Fibroblast of skin of left quadriceps (primary cell): ENCODE measurements at regions not wholly inside any gene's neighbourhood (a gene's known extent, or its start where the extent isn't known, plus 50 kb on each side); places are given as distances from the start of the nearest gene placed in this dataset.

Experiments
- DNase-seq, 2 experiments: peaks; one replicate each; pipeline ENCODE4 v3.0.0-alpha.2; 2013; ENCODE audit warnings: low read depth in 2 of 2

DNA sequence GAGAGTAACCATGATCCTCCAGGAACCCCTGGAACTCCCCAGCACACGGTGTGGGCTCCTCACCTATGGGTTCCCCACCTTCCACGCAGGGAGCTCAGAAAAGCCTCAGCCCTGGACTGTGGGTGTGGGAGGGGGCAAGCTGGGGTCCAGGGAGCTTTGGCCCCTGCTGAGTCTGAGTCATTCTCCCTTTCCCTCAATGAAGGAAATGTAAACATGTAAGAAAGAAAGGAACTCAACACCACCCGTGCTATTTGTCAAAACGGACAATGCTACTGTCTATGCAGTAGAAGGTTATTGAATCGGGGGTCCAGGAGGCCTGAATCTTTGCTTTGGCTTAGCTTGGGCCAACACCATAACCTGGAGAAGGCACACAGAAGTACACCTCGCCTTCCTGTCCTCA, 222.8 kb downstream of the PMP22 start:
- no peak for DNase-seq

DNA sequence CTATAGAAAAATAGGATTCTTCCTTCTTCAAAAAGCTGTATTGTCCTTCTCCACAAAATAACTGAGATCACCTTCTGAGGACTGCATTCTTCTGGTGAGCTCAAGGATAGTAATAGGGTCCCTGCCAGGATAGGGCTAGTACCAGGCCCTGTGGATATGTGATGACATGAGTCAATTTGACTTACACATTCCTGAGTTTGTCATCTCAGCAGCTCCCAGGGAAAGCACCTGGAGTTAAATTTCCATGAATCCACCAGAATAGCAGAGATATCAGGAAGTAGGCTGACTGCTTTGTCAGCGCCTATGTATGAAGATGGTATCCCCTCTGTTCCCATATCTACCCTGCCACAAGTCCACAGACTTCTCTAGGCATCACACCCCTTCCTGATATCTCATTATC, 225.8 kb downstream of the PMP22 start:
- DNase-seq: peak; percentile 4 to 10

DNA sequence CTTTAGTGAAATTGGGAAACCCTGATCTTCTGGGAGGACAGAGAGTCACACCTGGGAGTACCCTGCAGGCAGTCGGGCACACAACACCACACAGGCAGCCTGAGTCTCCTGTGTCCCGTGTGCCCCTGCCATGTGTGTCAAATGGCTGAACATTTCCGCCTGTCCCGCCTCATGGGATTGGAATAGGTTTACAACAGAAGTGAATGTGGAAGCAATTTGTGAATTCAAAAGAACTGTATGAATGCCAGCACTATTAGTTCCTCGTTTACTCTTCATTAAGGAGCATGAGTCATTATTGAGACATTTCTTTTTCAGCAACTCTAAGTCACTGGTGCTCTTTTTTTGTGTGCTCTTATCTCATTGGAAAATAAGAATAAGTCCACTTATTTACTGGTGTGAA, 226.5 kb downstream of the PMP22 start:
- DNase-seq: peak; percentile 75 to 76

DNA sequence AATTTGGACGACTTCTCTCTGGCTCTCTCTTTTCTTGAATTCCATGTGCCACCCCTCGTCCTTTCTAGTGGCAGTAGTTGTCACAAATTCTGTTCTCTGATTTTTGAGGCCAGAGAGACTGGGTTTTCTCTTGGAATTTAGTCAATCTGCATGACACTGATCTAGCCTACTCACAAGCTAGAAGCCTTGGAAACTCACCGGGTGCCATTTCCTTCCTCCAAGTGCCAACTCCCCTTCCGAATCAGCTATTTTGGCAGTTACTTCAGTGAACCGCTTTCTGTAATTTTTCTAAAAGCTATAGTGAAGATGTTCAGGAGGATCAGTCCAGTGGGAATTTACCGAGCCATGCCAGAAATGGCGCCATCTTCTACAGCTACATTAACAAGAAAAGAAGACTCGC, 228.9 kb downstream of the PMP22 start:
- no peak for DNase-seq

DNA sequence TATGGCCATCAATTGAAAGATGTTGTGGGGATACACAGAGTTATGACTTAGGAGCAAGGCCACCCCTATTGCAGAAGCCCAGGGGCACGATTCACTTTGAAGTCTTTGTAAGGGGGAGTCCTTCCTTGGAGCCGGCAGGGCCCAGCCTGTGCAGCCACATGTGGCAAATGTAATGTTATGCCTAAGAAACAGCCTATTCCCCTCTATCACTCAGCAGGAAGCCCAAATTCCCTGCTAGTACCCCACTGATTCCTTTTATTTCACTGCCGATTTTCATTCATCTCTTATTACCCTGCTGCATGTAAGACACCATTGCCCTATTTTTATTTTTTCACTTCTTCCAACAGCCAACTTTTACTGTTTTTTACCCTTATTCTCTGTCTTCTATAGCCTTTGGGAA, 233.2 kb downstream of the PMP22 start:
- DNase-seq: no peak

DNA sequence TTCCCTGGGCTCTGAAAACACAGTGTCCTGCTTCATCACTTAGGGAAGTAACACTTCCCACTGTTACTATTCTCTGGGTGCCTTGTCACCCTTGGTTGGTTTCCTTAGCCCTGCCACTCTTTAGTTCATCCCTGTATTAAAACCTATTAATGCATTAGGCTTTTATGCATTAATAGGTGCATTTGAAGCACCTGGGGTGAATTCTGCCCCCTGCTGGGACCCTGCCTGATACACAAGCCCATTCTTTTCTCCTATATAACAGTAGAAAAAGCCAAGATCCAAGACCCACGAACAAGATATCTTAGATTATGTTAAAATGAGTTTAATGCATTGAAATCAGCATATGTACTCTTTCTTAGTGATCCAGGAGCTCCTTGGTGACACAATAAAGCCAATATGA, 235.7 kb downstream of the PMP22 start:
- DNase-seq: no peak

DNA sequence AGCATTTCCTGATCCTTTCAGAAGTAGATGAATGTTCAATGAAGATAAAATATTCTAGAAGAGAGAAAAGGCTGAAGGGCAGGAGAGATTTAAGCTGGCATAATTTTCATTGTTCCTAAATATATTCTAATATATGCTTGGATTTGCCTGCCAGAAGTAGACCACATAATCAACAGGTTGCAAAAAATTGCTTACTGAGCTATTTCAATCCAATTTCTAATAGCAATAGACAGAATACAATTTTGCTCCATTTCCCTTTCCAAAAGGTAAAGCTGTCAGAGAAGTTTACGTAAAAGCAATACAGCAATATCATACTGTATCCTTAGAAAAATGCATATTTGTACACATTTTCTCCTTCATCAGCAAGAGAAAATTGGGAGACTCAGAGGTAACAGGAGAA, 237.3 kb downstream of the PMP22 start:
- no peak for DNase-seq

DNA sequence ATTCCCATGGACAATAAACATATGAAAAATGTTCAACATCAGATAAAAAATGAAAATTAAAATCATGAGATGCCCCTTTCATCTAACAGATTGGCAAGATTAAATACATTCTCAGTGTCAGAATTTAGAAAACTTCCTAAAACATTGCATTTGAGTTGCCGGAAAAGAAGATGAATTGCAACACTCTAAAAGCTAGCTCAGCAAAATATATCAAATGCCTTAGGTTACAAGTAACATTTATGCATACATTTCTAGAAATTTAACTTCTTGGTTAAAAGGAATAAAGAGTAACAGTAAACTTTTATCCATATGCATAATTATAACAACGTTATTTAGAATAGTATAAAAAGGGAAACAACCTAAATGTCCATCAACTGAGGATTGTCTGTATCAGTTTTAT, 239.0 kb downstream of the PMP22 start:
- no peak for DNase-seq

DNA sequence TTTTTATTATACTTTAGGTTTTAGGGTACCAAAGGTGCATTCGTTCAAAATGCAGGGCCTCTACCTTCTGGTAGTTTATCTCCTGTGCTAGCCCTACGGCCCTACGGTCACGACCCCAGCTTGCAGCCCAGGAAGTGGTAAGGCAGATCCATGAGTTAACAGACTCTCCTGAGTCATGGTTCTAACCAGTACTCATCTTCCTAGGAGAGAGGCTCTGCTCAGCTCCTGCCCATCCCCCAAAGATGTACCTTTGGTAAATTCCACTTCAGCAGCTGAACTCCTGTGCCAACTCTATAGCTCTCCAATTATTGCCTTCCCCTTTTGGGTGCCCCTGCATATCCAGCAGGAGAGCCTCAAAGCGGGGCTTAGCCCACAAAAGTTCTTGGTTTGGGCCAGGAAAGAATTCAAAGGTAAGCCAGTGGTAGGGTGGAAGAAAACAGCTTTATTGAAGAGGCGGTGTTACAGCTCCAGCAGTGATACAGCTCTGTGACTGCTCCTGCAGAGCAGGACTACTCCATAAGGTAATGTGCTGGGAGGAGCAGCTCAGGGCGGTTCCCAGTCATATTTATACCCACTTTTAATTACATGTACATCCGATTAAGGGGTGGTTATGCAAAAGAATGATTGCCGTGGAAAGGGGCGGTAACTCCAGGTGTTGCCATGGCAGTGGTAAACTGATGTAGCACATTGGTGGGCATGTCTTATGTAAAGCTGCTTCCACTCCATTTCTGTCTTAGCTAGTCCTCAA, 241.4 kb downstream of the PMP22 start:
- no peak for DNase-seq

DNA sequence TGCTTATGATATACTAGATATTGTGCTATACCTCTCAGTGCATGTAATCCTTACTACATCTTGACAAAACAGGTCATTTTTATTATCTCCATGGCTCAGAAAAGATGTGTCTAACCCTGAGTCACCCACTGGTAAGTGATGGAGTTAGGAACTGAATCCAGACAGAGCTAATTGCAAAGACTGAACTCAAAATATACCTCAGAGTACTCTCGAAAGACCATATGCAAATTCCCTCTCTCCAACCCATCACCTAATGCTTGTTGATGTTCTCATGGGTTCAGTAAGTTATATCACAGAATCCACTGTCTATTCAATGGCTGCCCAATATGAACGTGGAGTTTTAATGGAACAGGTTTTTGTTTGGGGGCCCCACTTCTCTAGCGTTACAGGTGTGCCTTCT, 246.0 kb downstream of the PMP22 start:
- no peak for DNase-seq

DNA sequence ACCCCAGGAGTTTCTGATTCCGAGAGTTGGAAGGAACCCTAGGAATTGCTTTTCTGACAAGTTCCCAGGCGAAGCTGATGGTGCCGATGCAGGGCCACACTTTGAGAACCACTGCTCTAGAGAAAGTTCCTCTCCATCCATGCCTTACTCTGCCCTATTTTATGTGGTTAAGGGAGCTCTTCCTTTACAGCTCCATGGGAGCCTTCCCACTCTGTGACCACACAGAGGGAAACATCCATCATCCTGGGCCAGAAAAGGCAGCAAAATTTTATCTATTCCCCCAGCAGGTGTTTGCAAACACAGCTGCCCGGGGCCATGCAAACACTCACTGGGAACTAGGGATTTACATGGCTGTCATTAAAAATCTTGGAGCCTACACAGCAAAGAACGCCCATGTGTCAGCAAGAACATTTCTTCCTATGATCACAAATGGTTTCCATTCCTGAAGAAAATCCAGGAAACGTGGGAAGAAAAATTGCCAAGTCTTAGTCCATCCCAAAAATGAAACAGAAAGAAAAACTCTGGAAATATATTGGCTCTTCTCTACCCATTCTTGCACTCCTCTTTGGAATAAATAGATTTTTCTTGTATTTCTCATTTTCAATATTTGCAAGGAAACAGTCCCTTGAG, 252.7 kb downstream of the PMP22 start:
- DNase-seq: no peak

DNA sequence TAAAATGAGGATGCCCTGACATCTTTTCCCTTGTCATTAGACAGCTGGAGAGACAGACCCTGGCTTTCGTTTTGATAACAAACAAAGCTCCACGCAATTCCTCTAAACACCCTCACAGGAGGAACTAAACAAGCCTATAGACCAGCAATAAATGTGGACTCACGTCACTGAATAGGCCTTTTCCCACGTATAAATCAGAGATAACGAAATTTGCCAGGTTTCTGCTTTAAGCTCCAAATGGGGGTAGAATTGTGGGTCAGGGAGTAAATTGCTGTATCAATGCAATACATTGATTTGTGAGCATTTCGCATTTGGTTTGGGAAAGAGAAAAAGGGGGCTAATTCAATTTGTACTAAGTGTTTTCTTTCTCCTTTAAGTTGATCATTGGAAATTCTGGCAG, 256.0 kb downstream of the PMP22 start:
- DNase-seq: no peak

DNA sequence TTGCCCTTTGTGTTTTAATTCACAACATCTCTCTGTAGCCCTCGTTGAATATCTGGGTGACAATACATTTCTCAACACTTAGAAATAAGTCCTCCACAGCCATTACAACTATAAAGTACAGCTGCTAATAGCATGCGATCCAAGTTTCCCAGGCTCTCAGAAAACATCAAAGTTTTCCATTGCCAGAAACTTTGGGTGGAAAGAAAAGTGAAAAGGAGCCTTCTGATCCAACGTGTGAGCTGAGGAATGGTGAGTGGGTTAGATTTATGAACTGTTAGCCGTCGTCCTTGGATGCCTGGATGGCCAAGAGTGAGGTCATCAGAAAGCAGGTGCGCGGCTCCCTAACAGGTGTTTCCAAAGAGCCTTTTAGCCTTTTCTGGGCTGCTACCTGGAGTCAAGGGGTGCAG, 258.0 kb downstream of the PMP22 start:
- DNase-seq: no peak

DNA sequence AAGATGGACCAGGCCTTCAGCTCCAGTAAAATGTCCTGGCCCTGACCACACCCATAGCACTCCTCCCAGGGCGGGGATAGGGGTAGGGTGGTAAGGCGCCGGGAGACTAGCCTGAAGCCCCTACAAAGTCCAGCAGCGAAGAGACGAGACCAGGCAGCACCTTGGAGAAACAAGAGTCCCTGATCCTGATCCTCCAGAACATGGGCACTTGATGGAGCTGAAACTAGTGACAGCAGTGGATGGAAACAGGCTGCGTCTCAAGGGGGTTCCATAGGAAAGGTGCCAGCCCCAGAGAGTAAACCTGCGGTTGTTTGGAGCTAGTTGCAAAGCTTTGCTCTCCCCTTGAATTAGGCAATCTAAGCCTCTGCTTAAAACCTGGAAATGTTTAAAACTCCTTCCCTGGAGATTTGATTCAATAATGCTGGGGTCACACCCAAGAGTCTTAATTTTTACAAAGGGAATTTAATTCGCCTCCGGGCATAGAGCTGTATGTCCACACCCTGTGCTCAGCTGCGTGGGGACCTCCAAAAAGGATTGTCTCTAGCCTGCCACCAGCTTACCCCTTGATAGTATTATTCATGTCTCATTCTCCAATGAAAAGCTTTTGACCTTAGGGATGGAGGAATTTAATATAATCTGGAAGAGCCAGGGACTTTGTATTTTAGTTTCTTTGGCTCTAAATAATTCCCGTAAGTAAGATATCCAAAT, 258.6 kb downstream of the PMP22 start:
- DNase-seq: no peak

DNA sequence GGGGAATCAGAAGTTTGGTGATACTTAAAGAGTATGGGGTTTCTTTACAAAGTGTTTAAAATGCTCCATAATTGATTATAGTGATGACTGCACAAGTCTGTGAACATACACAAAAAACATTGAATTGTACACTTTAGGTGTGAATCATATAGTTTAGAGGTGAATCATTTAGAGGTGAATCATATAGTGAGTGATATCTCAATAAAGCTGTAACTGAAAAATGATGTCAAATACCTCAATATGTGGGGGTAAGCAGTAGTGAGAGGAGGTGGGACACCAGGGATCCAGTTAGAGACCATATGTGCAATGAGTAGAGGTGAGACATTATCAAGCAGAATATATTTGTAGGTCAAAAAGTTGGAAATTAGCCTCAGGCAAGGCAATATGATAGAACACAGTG, 264.5 kb downstream of the PMP22 start:
- no peak for DNase-seq

DNA sequence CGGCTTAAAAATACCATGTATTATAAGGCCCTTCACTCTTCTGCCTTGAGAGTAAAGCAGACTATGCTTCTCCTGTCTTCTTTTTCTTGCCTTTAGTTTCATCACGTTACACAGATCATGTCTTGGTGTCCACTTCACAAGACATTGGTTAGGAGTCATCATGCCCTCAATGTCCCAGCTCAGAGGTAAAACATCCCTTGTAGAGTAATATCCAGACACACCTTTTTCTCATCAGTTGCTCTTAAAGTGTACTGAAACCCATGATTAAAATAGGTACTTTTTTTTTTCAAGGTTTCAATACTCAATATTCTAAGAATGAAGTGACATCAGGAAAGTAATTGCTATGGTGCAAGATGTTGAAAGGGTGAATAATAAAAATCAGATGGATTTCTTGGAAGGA, 267.8 kb downstream of the PMP22 start:
- DNase-seq: no peak

DNA sequence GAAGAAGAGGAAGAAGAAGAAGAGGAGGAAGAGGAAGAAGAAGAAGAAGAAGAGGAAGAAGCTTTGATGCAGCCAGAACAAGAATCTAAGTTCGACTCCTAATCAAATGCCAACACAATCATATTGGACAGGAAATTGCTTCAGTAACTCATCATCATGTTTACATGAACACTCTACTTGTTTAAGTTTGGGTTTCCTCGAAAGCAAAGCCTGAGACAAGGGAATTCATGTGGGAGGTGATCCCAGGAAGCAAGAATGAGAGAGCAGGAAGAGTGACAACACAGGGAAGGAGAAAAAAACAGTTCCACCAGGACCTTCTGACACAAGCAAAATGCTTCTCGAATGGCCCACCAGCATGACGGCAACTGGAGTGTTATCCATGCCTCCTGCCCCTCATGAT, 279.0 kb downstream of the PMP22 start:
- DNase-seq: no peak

DNA sequence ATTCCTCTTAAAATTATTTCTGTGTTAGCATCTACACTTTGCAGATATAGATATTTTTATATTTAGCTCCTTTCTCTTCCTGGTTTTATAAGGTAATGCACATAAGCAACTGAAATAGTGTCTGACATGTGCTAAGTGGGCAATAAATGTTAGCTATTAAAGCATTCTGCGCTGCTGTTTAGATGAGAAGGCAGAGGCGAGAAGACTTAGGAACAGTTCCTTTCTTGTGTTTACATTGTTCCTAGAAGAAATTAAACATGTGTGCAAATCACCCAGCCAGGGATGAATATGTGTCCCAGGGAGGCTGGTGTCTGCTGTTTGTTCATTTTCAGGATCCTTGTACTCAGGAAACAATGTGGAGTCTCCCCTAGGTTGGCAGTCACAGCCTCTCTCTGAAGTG, 292.3 kb downstream of the PMP22 start:
- DNase-seq: no peak

DNA sequence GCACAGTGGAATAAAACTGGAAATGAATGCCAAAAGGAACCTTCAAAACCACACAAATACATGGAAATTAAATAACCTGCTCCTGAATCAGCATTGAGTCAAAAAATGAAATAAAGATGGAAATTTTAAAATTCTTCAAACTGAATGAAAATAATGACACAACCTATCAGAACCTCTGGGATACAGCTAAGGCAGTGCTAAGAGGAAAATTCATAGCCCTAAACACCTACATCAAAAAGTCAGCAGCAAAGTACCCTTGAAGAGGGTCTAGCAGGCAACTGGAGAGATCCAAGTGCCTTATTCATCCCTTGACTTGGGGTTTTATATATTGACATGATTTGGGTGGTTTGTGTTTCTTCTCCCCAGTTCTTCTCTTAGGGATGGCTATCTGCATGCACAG, 294.1 kb downstream of the PMP22 start:
- no peak for DNase-seq

DNA sequence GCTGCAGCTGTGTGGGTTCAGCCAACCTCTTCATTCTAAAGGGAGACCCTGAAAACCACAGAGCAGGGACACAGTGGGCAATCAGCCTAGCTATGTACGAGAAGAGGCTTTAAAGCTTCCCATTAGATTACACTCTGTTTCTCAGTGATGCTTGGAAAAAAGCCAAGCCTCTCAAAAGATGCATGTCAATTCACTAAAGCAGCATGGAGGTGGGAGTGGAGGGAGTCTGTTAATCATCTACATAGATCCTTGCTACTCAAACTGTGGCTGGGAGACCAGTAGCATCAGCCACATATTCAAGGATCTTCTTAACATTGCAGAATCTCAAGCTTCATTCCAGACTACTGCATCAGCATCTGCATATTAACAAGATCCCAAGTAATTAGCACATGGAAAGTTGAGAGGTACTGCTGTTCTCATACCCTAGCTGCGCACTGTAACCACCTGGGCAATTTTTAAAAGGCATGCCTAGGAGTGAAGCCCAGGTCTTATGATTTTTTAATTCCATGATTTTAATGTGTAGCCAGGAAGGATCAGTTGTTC, 305.9 kb downstream of the PMP22 start:
- no peak for DNase-seq

DNA sequence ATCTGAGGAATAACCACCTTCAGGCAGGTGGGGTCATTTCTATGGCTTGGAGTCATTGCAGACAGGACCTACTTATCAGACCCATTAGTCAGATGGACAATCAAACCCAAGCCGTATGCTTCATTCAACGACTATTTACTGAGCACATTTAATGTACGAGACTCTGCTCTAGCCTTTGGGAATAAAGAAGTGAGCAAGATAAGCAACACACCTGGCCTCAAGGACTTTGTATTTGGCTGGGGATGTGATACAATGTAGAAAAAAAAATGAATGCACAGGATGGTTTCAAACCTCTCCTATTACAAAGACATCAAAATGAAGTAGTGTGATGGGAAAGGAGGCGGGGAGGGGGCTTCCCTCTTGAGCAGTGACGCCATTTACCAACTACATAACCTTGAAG, 311.7 kb downstream of the PMP22 start:
- DNase-seq: no peak

DNA sequence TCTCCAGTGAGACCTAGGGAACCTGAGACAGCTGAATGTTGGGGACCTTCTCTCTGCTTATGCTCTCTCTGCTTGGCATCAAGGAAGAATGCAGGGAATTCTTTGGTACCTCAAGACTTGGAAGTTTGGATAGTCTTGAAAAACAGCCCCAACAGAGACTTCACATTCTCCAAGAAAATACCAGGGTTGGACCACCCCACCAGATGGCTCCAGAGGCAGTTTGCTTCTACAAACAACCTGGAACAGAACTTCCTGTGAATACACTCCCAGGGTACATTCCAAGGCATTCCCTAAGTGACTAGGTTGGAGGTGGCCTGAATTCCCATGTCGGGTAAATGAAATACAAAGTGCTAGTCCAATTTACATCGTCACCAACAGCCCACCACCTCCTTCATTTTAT, 314.4 kb downstream of the PMP22 start:
- no peak for DNase-seq

DNA sequence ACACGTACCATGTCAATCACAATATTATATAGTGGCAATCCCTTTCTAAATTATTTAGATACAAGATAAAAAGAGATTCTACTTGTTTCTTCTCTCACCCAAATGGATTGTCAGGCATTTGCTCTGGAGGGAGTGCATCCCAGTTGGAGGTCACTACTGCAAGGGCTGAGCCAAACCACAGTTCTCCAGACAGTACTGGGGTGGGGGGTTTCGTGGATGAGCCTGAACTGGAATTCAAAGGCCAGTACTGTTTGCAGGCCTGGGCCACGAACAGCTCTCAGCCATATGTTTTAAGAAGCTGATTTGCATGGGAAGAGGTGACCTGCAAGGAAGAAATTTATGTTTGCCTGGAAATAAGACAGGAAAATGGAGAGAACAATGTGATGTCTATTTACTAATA, 314.9 kb downstream of the PMP22 start:
- peak; percentile 39 to 46 for DNase-seq
